ENCODE measurements at regions not wholly inside any gene's neighbourhood (a gene's known extent, or its start where the extent isn't known, plus 50 kb on each side); places are given as distances from the start of the nearest gene placed in this dataset.

DNA sequence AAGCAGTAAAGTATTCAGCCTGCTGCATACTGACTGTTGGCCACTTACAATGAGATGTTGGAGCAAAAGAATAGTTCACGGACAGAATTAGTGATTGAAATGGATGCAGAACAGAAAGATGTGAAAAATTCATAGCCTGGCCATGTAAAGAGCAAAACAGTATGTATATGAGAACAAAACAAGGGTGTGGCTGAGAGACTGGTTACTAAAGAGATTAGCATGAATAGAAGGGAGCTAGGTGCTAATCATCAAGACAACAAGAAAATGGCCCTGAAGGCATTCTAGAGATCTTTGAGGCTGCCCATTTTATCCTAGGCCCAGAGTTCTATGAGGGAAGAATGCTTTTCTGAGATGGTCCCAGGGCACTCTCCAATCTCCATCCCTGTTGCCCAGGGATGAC lies 208.5 kb downstream of the ARHGEF9 start:
- H3K4me1 Mint-ChIP-seq: peaks cover 22% of the 10 kb centered on the region; the same call in 2 of the 3 replicates
- H2AFZ ChIP-seq: no peak overlapping the region
- peaks cover 11% of the 10 kb centered on the region; the same call in 1 of the 2 replicates for H3K4me1 ChIP-seq (ENCODE audit: insufficient read depth)
- H3K27me3 ChIP-seq (ENCODE audit: insufficient read depth): no peaks in the 10 kb centered on the region
- H3K36me3 ChIP-seq (ENCODE audit: insufficient read depth): no peaks in the 10 kb centered on the region
- no peaks in the 10 kb centered on the region for H3K9me2 ChIP-seq (ENCODE audit: insufficient read depth)
- no peak overlapping the region for H3K4me3 Mint-ChIP-seq
- DNase-seq (ENCODE audit: low spot score) (no peak), ATAC-seq (no peak)
- TF ChIP-seq ZNF114 (CRISPR knock-in tag; IDR thresholded peaks at IDR 0.05) (no peak), CREB1 (CRISPR knock-in tag; IDR thresholded peaks at IDR 0.05; ENCODE audit: low read depth) (no peak), CTCF (conservative IDR thresholded peaks at IDR 0.05; ENCODE audit: low read depth in 2 of 2) (no peak), NANOG (IDR thresholded peaks at IDR 0.05; ENCODE audit: borderline replicate concordance) (no peak), EZH2 (IDR thresholded peaks at IDR 0.05; ENCODE audit: low read depth, unreplicated experiment) (no peak), JUNB (IDR thresholded peaks at IDR 0.05; ENCODE audit: unreplicated experiment) (no peak), STAT1 (IDR thresholded peaks at IDR 0.05; ENCODE audit: unreplicated experiment) (no peak), ZNF331 (CRISPR knock-in tag; IDR thresholded peaks at IDR 0.05; ENCODE audit: low read depth) (no peak), ETS1 (IDR thresholded peaks at IDR 0.05) (no peak), POLR2AphosphoS5 (IDR thresholded peaks at IDR 0.05; ENCODE audit: low read depth) (no peak), REST (IDR thresholded peaks at IDR 0.05; ENCODE audit: unreplicated experiment) (no peak), EZH2phosphoT487 (IDR thresholded peaks at IDR 0.05; ENCODE audit: unreplicated experiment) (no peak)
- TF ChIP-seq, protein P1, sequence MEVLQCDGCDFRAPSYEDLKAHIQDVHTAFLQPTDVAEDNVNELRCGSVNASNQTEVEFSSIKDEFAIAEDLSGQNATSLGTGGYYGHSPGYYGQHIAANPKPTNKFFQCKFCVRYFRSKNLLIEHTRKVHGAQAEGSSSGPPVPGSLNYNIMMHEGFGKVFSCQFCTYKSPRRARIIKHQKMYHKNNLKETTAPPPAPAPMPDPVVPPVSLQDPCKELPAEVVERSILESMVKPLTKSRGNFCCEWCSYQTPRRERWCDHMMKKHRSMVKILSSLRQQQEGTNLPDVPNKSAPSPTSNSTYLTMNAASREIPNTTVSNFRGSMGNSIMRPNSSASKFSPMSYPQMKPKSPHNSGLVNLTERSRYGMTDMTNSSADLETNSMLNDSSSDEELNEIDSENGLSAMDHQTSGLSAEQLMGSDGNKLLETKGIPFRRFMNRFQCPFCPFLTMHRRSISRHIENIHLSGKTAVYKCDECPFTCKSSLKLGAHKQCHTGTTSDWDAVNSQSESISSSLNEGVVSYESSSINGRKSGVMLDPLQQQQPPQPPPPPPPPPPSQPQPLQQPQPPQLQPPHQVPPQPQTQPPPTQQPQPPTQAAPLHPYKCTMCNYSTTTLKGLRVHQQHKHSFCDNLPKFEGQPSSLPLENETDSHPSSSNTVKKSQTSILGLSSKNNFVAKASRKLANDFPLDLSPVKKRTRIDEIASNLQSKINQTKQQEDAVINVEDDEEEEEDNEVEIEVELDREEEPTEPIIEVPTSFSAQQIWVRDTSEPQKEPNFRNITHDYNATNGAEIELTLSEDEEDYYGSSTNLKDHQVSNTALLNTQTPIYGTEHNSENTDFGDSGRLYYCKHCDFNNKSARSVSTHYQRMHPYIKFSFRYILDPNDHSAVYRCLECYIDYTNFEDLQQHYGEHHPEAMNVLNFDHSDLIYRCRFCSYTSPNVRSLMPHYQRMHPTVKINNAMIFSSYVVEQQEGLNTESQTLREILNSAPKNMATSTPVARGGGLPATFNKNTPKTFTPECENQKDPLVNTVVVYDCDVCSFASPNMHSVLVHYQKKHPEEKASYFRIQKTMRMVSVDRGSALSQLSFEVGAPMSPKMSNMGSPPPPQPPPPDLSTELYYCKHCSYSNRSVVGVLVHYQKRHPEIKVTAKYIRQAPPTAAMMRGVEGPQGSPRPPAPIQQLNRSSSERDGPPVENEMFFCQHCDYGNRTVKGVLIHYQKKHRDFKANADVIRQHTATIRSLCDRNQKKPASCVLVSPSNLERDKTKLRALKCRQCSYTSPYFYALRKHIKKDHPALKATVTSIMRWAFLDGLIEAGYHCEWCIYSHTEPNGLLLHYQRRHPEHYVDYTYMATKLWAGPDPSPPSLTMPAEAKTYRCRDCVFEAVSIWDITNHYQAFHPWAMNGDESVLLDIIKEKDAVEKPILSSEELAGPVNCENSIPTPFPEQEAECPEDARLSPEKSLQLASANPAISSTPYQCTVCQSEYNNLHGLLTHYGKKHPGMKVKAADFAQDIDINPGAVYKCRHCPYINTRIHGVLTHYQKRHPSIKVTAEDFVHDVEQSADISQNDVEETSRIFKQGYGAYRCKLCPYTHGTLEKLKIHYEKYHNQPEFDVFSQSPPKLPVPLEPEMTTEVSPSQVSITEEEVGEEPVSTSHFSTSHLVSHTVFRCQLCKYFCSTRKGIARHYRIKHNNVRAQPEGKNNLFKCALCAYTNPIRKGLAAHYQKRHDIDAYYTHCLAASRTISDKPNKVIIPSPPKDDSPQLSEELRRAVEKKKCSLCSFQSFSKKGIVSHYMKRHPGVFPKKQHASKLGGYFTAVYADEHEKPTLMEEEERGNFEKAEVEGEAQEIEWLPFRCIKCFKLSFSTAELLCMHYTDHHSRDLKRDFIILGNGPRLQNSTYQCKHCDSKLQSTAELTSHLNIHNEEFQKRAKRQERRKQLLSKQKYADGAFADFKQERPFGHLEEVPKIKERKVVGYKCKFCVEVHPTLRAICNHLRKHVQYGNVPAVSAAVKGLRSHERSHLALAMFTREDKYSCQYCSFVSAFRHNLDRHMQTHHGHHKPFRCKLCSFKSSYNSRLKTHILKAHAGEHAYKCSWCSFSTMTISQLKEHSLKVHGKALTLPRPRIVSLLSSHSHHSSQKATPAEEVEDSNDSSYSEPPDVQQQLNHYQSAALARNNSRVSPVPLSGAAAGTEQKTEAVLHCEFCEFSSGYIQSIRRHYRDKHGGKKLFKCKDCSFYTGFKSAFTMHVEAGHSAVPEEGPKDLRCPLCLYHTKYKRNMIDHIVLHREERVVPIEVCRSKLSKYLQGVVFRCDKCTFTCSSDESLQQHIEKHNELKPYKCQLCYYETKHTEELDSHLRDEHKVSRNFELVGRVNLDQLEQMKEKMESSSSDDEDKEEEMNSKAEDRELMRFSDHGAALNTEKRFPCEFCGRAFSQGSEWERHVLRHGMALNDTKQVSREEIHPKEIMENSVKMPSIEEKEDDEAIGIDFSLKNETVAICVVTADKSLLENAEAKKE (CRISPR knock-in tag; IDR thresholded peaks at IDR 0.05): no peak
- no peak overlapping the region for H3K27ac Mint-ChIP-seq
- H4K20me1 ChIP-seq (replicated peaks; ENCODE audit: insufficient read depth): no peaks in the 10 kb centered on the region
- no peak overlapping the region for H3K4me2 ChIP-seq
- no peaks in the 10 kb centered on the region for H3K79me2 ChIP-seq (replicated peaks; ENCODE audit: insufficient read depth)
- no peaks in the 10 kb centered on the region; the same call in 2 of the 3 replicates for H3K9me3 Mint-ChIP-seq
- H3K27ac ChIP-seq (ENCODE audit: low read depth): no peak overlapping the region
- 0 out of 3 replicates have a peak, but pooled peaks cover 2% of the 10 kb centered on the region for H3K36me3 Mint-ChIP-seq (ENCODE audit: low read depth)
- no peaks in the 10 kb centered on the region for H3F3A ChIP-seq (replicated peaks; ENCODE audit: low read depth)
- peaks cover 2% of the 10 kb centered on the region for H3K27me3 Mint-ChIP-seq (ENCODE audit: insufficient read depth, low read depth, poor library complexity)
- H3K4me3 ChIP-seq: no peak overlapping the region

Data from GM23338 (cell line).